ENCODE measurements at regions not wholly inside any gene's neighbourhood (a gene's known extent, or its start where the extent isn't known, plus 50 kb on each side); places are given as distances from the start of the nearest gene placed in this dataset.
"Not testable (repeated sequence)": the region's sequence is repeated elsewhere in the genome, so short reads cannot be mapped to it uniquely, and the experiment has no call there.

DNA sequence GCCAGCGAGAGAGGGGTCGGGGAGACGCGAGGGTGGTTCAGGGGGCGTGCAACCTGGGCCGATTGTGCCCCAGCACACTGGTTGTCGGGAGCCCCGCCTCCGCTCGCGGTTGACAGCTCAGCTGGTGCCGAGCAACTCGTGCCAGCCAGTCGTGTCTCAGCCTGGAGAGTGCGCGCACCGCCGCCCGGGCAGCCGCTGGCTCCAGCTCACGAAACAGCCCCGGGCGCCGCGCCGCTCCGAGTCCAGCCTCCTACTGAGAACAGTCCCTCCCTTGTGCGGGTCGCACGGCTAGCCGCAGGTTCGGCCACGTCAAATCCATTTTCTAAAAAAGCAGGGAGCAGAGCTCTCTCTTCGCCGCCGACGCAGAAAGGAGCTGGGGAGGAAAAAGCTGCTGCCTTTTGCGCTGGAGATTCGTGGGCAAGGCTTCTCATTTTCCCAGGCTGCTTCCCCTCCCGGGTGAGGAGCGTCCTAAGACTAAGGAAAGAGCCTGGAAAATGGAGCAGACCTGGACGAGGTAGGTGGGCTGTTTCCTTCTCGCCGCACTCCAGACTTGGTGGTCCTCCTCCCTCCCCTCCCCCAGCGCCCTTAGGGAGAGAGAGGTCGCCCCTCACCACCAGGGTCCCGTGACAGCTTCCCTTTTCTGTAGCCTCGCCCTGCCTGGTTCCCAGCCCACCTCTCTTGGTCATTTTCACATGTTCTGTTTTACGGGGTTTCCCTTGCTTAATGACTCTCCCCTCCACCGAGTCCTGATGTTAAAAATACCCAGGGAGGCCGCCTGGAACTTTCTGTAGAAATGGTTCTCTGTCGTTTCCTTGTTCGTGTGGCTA, 56.7 kb upstream of the SEC22B start:
- DNase-seq: not testable (repeated sequence)

DNA sequence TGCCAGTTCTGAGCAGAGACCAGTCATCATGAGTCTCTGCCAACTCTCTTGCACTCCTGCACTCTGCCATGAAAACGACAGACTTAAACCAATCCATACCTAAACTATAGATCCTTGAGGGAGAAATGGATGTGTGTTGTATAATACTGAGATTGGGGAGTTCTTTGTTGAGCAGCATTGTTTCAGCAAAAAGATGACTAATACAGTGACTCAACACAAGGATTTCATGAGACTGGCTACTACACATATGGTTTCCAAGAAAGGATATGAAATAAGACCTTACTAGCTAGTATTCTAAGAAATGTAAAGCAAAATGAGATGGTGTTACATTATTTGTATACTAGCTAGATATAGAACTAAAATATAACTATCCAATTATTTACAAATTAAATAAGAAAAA, 53.5 kb upstream of the SEC22B start:
- DNase-seq: not testable (repeated sequence)

All from activated T-cell treated with anti-CD3 and anti-CD28 coated beads, Interleukin-2, amount 50 U/mL, for 48 hours (primary cell).